ENCODE measurements at regions not wholly inside any gene's neighbourhood (a gene's known extent, or its start where the extent isn't known, plus 50 kb on each side); places are given as distances from the start of the nearest gene placed in this dataset.

GRCh38 chr10:29816801-29817558 lies 182.2 kb upstream of the SVIL start:
- no peak for TF ChIP-seq POLR2A (IDR thresholded peaks at IDR 0.05)
- TF ChIP-seq CTCF (IDR thresholded peaks at IDR 0.05): no peak

Data from lower leg skin (tissue), 3 donors.